B cell (primary cell): ENCODE measurements at regions not wholly inside any gene's neighbourhood (a gene's known extent, or its start where the extent isn't known, plus 50 kb on each side); places are given as distances from the start of the nearest gene placed in this dataset.

Experiments used
- ATAC-seq: fragments of 200-7000 bp; cut with Tn5 transposase; one replicate; pipeline ENCODE4 v1.10.0; 2021; ENCODE audit warnings: low read depth, mild to moderate bottlenecking, moderate number of reproducible peaks, moderate library complexity
- CTCF ChIA-PET: fragments of 350-600 bp; sonication (Branson Sonifier 250); formaldehyde crosslinking; loops from one replicate; lab custom pipeline; 2021; ENCODE audit warnings: antibody characterized with exemption, inconsistent platforms; lab: Charles Lee
- POLR2A ChIA-PET: fragments of 350-600 bp; sonication (Branson Sonifier 250); formaldehyde crosslinking; loops from one replicate; lab custom pipeline; 2021; ENCODE audit warnings: antibody characterized with exemption; lab: Charles Lee
- DNase-seq: peaks from one replicate; pipeline ENCODE4 v3.0.0; 2013
- H2AFZ ChIP-seq: 2 replicates; pipeline ENCODE4 v1.6.1; 2012; ENCODE audit warnings: mild to moderate bottlenecking, low read depth, low read length; ENCODE audit not compliant: insufficient read depth, poor library complexity, severe bottlenecking
- H3K27ac ChIP-seq, 2 donors: 1 replicate in 1 of 2; 2 replicates in 1 of 2; pipeline ENCODE4 v1.5.1; 2012 to 2013; ENCODE audit warnings: low read length in 2 of 2, mild to moderate bottlenecking in 2 of 2, moderate library complexity in 1 of 2
- H3K27me3 ChIP-seq, 4 experiments: fragments of 200-600 bp in 1 of 4; sonication (generic) in 1 of 4; replicated peaks in 1 of 4; 1 replicate in 2 of 4; 2 replicates in 2 of 4; pipeline versions ENCODE4 v1.6.1 to v1.7.0; 2013 to 2016; ENCODE audit warnings: low read length in 3 of 4, mild to moderate bottlenecking in 2 of 4, mixed read lengths in 1 of 4, moderate library complexity in 1 of 4; ENCODE audit not compliant: insufficient read depth in 4 of 4, control insufficient read depth in 3 of 4; ENCODE audit errors: control extremely low read depth in 1 of 4
- H3K36me3 ChIP-seq, 2 experiments: replicated peaks in 1 of 2; 1 replicate in 1 of 2; 2 replicates in 1 of 2; pipeline versions ENCODE4 v1.6.1 to v1.7.1; 2013; ENCODE audit warnings: low read length in 1 of 2; ENCODE audit not compliant: insufficient read depth in 2 of 2, control insufficient read depth in 1 of 2; ENCODE audit errors: control extremely low read depth in 1 of 2, extremely low read depth in 1 of 2
- H3K4me1 ChIP-seq, 2 donors: fragments of 200-600 bp in 1 of 2; sonication (generic) in 1 of 2; 1 replicate in 1 of 2; 2 replicates in 1 of 2; pipeline versions ENCODE4 v1.5.1 to v1.6.1; 2013 to 2017; ENCODE audit warnings: low read length in 2 of 2; ENCODE audit not compliant: control insufficient read depth in 2 of 2, insufficient read depth in 2 of 2
- H3K4me2 ChIP-seq: replicated peaks from 2 replicates; pipeline ENCODE3; 2012; ENCODE audit warnings: mild to moderate bottlenecking, low read depth, low read length; ENCODE audit not compliant: poor library complexity, severe bottlenecking
- H3K4me3 ChIP-seq, 5 experiments: fragments of 200-600 bp in 1 of 5; sonication (generic) in 1 of 5; 1 replicate in 3 of 5; 2 replicates in 2 of 5; pipeline versions ENCODE4 v1.5.1 to v1.7.0; 2011 to 2016; ENCODE audit warnings: low read length in 4 of 5, mild to moderate bottlenecking in 4 of 5, low read depth in 2 of 5, control low read depth in 1 of 5, moderate library complexity in 1 of 5; ENCODE audit not compliant: insufficient read depth in 1 of 5; ENCODE audit errors: control extremely low read depth in 1 of 5, extremely low read depth in 1 of 5
- H3K79me2 ChIP-seq: fragments of 200-600 bp; sonication (generic); one replicate; pipeline ENCODE4 v1.6.0; 2016; ENCODE audit warnings: low read length; ENCODE audit not compliant: control insufficient read depth, insufficient read depth
- H3K9ac ChIP-seq: fragments of 200-600 bp; sonication (generic); 2 replicates; pipeline ENCODE4 v1.6.1; 2017; ENCODE audit warnings: mild to moderate bottlenecking, low read length, moderate library complexity
- H3K9me3 ChIP-seq, 3 donors: one replicate each; pipeline versions ENCODE4 v1.6.1 to v1.7.1; 2013; ENCODE audit warnings: low read length in 2 of 3; ENCODE audit not compliant: control insufficient read depth in 2 of 3, insufficient read depth in 1 of 3; ENCODE audit errors: control extremely low read depth in 1 of 3
- H4K20me1 ChIP-seq: 2 replicates; pipeline ENCODE4 v1.6.0; 2012; ENCODE audit warnings: mild to moderate bottlenecking, low read length; ENCODE audit not compliant: insufficient read depth, control insufficient read depth, poor library complexity, severe bottlenecking
- H3K27ac Mint-ChIP-seq: one replicate; pipeline ENCODE4 v1.8.0; 2021; ENCODE audit warnings: mixed read lengths
- H3K27me3 Mint-ChIP-seq: one replicate; pipeline ENCODE4 v1.8.0; 2021; ENCODE audit warnings: mixed read lengths
- H3K4me1 Mint-ChIP-seq: one replicate; pipeline ENCODE4 v1.8.0; 2021; ENCODE audit warnings: mixed read lengths
- H3K4me3 Mint-ChIP-seq: one replicate; pipeline ENCODE4 v1.8.0; 2021; ENCODE audit warnings: mixed read lengths
- H3K9me3 Mint-ChIP-seq: one replicate; pipeline ENCODE4 v1.8.0; 2022; ENCODE audit warnings: mixed read lengths; ENCODE audit not compliant: insufficient read depth
- EZH2 ChIP-seq: IDR thresholded peaks from 2 replicates; pipeline ENCODE4 v1.6.1; 2012; ENCODE audit warnings: borderline replicate concordance, low read depth, mild to moderate bottlenecking, moderate library complexity, low read length; ENCODE audit not compliant: insufficient read depth, poor library complexity, severe bottlenecking
- WGBS: methylation state at CpG from one replicate; pipeline ENCODE4 v1.1.5; 2013; ENCODE audit warnings: missing lambda C conversion rate; ENCODE audit not compliant: insufficient coverage; 5-methylcytosine and 5-hydroxymethylcytosine counted together
- intact Hi-C: fragments of 100-400 bp; cut with micrococcal nuclease; formaldehyde crosslinking; loops from one replicate; pipeline ENCODE4 v1.10.0; 2022
- TF ChIP-seq, protein P1 (sequence below): fragments of 200-600 bp; IDR thresholded peaks from one replicate; pipeline ENCODE4 v1.8.0; 2022; ENCODE audit warnings: antibody characterized with exemption, mild to moderate bottlenecking

GRCh38 chr10:56139405-56139804, 221.7 kb downstream of the ZWINT start:
- ATAC-seq: no peak
- H3K27me3 ChIP-seq: no peaks in the 10 kb centered on the region
- H4K20me1 ChIP-seq: no peaks in the 10 kb centered on the region
- no peak overlapping the region for H3K27ac ChIP-seq
- no peak for DNase-seq
- no peaks in the 10 kb centered on the region for H3K9me3 Mint-ChIP-seq
- H3K4me3 Mint-ChIP-seq: no peak overlapping the region
- no peaks in the 10 kb centered on the region for H3K4me1 ChIP-seq
- no peak for TF ChIP-seq EZH2
- TF ChIP-seq, protein P1, sequence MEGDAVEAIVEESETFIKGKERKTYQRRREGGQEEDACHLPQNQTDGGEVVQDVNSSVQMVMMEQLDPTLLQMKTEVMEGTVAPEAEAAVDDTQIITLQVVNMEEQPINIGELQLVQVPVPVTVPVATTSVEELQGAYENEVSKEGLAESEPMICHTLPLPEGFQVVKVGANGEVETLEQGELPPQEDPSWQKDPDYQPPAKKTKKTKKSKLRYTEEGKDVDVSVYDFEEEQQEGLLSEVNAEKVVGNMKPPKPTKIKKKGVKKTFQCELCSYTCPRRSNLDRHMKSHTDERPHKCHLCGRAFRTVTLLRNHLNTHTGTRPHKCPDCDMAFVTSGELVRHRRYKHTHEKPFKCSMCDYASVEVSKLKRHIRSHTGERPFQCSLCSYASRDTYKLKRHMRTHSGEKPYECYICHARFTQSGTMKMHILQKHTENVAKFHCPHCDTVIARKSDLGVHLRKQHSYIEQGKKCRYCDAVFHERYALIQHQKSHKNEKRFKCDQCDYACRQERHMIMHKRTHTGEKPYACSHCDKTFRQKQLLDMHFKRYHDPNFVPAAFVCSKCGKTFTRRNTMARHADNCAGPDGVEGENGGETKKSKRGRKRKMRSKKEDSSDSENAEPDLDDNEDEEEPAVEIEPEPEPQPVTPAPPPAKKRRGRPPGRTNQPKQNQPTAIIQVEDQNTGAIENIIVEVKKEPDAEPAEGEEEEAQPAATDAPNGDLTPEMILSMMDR: no peak
- H3K9me3 ChIP-seq: no peaks in the 10 kb centered on the region
- H3K4me1 Mint-ChIP-seq: no peaks in the 10 kb centered on the region
- H3K9ac ChIP-seq: no peak overlapping the region
- no peak overlapping the region for H3K4me2 ChIP-seq
- ChIA-PET CTCF (no interaction called here), POLR2A (no interaction called here)
- H3K27me3 Mint-ChIP-seq: no peaks in the 10 kb centered on the region
- no peak overlapping the region for H3K27ac Mint-ChIP-seq
- H2AFZ ChIP-seq: no peak overlapping the region
- WGBS: 75% methylated on average over 1 of the region's 4 CpGs
- no peaks in the 10 kb centered on the region for H3K36me3 ChIP-seq
- H3K79me2 ChIP-seq: no peaks in the 10 kb centered on the region
- intact Hi-C loops: no loop called here
- no peak overlapping the region for H3K4me3 ChIP-seq

DNA sequence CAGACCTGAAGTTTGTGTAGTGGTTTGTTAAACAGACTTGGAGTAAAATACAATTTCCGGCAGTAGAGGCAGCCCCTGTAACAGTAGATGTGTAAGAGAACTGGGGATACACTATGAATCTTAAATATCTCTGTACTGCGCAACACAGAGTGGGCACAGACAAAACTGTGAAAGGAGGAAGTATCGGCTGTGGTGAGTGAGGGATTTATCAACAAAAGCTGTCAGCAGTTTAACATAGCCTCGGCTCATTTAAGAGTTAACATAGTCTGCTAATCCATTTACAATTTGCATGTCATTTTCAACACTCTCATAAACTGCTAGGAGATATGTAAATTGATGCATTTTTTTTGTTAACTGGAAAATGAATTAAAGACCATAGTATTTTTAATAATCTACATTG, 225.2 kb downstream of the ZWINT start:
- no peak for ATAC-seq
- 60% methylated on average over 1 of the region's 4 CpGs for WGBS
- H3K4me1 ChIP-seq: no peaks in the 10 kb centered on the region
- CTCF ChIA-PET: no interaction called here
- Mint-ChIP-seq H3K4me3 (no peak overlapping the region), H3K4me1 (no peaks in the 10 kb centered on the region), H3K27me3 (no peaks in the 10 kb centered on the region), H3K9me3 (no peaks in the 10 kb centered on the region), H3K27ac (no peak overlapping the region)
- no peak overlapping the region for H3K4me3 ChIP-seq
- no peaks in the 10 kb centered on the region for H3K27me3 ChIP-seq
- intact Hi-C loops: no loop called here
- H2AFZ ChIP-seq: no peak overlapping the region
- no peak for DNase-seq
- no peak overlapping the region for H3K27ac ChIP-seq
- no peak overlapping the region for H3K4me2 ChIP-seq
- POLR2A ChIA-PET: no interaction called here
- no peaks in the 10 kb centered on the region for H3K79me2 ChIP-seq
- H4K20me1 ChIP-seq: no peaks in the 10 kb centered on the region
- H3K36me3 ChIP-seq: no peaks in the 10 kb centered on the region
- no peaks in the 10 kb centered on the region for H3K9me3 ChIP-seq
- no peak overlapping the region for H3K9ac ChIP-seq
- TF ChIP-seq EZH2: no peak
- TF ChIP-seq, protein P1: no peak
